ENCODE measurements at regions not wholly inside any gene's neighbourhood (a gene's known extent, or its start where the extent isn't known, plus 50 kb on each side); places are given as distances from the start of the nearest gene placed in this dataset.

DNA sequence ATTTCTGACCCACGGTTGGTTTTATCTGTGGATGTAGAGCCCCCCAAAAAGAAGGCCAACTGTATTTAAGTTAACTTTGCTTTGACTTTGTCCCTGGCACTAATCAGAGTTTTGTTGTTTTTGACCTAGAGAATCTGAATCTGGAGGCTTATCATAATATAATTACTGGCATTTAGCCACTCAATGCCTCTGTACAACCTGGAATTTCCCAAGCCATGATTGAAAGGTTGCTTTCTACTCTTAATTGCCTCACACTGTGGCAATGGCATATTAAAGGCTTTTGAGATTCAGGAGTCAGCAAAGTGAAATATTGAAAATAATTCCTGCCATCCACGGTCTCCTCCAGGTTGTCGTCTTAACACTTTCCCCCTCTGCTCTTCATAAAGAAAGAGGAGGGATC, 205.2 kb upstream of the GHITM start:
- TF ChIP-seq, protein P1, sequence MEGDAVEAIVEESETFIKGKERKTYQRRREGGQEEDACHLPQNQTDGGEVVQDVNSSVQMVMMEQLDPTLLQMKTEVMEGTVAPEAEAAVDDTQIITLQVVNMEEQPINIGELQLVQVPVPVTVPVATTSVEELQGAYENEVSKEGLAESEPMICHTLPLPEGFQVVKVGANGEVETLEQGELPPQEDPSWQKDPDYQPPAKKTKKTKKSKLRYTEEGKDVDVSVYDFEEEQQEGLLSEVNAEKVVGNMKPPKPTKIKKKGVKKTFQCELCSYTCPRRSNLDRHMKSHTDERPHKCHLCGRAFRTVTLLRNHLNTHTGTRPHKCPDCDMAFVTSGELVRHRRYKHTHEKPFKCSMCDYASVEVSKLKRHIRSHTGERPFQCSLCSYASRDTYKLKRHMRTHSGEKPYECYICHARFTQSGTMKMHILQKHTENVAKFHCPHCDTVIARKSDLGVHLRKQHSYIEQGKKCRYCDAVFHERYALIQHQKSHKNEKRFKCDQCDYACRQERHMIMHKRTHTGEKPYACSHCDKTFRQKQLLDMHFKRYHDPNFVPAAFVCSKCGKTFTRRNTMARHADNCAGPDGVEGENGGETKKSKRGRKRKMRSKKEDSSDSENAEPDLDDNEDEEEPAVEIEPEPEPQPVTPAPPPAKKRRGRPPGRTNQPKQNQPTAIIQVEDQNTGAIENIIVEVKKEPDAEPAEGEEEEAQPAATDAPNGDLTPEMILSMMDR (IDR thresholded peaks at IDR 0.05) = no peak
- TF ChIP-seq POLR2A (IDR thresholded peaks at IDR 0.05) = no peak

All from thyroid gland (tissue), 4 donors.